SK-N-SH treated with all-trans-retinoic acid at 6 μM for 48 hours (cell line): ENCODE measurements at regions not wholly inside any gene's neighbourhood (a gene's known extent, or its start where the extent isn't known, plus 50 kb on each side); places are given as distances from the start of the nearest gene placed in this dataset.

Experiments
- ESRRG ChIP-seq: fragments of 250-450 bp; sonication (Bioruptor Pico); IDR thresholded peaks from 2 replicates; pipeline ENCODE4 v1.6.1; 2021; ENCODE audit warnings: mild to moderate bottlenecking
- GLIS3 ChIP-seq: fragments of 250-450 bp; sonication (Bioruptor Pico); IDR thresholded peaks from 2 replicates; pipeline ENCODE4 v1.5.0; 2020; ENCODE audit warnings: mild to moderate bottlenecking, moderate library complexity
- ISL1 ChIP-seq: fragments of 250-450 bp; sonication (Bioruptor Pico); IDR thresholded peaks from 2 replicates; pipeline ENCODE4 v2.1.2; 2022; ENCODE audit warnings: mild to moderate bottlenecking, moderate library complexity
- PATZ1 ChIP-seq: fragments of 250-450 bp; sonication (Bioruptor Pico); IDR thresholded peaks from 2 replicates; pipeline ENCODE4 v1.8.0; 2020; ENCODE audit warnings: mild to moderate bottlenecking, moderate library complexity, borderline replicate concordance
- PPARA ChIP-seq: fragments of 250-450 bp; sonication (Bioruptor Pico); IDR thresholded peaks from 2 replicates; pipeline ENCODE4 v1.5.0; 2020; ENCODE audit warnings: mild to moderate bottlenecking, borderline replicate concordance
- ZFP30 ChIP-seq: fragments of 450-650 bp; formaldehyde crosslinking; IDR thresholded peaks from 2 replicates; pipeline ENCODE4 v1.5.0; 2022; ENCODE audit warnings: mild to moderate bottlenecking, moderate library complexity

DNA sequence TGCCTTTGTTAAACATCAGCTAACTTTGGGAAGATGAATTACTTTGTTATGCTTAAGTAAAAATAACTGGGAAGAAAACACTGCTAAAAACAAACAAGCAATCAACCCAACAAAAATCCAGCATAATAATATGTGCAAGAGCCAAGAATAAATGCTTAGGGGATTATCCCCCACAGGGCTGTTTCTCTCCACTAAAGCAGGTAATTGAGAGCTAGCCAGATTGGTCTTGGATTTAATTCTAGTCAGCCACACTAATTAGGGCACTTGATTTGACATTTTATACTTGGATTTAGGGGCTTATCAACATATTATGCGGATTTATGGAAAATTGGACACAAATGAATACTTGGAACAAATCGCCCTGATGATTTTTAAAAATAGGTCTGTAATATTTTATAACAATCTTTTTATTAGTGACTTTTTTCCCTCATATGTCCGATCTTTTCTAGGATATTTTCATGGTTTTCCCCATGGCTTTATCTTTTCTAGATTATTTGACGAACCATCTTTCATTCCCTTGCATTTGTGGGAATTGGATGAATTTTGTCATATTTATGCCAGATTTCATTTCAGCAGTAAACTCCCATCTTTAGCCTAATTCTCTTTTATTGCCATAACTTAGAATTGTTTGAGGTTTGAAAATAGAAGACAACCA lies 199.1 kb upstream of the NXPH2 start:
- TF ChIP-seq ESRRG (CRISPR knock-in tag) (no peak), ISL1 (CRISPR knock-in tag) (no peak), PATZ1 (no peak), ZFP30 (no peak), GLIS3 (CRISPR knock-in tag) (no peak), PPARA (CRISPR knock-in tag) (no peak)
